HG03558 (cell line): ENCODE measurements at regions not wholly inside any gene's neighbourhood (a gene's known extent, or its start where the extent isn't known, plus 50 kb on each side); places are given as distances from the start of the nearest gene placed in this dataset.
A peak's percentile ranks its signal among the peaks of the same experiment; 100 is the strongest.

Experiments used
- ATAC-seq: cut with Tn5 transposase; IDR thresholded peaks from one replicate; pipeline ENCODE4 v1.9.1; 2021; ENCODE audit warnings: moderate number of reproducible peaks; ENCODE audit not compliant: unreplicated experiment; ENCODE audit errors: extremely low read depth

DNA sequence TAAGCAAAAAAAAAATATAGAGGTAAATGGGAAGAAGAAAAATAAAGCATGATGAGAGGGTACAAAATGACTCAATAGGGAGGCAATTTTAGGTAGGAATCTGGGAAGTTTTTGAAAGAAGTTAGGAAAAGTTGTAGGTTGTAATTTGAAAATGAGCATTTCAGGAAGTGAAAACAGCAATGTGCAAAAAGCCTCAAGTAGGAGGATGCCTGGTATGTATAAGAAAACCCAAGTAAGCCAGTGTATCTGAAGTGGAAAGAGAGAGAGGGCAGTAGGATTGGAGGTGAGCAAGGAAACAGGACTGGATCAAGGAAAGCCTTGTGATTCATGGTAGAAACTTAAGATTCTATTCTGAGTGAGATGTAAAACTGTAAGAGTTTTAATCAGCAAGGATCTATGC is 121.6 kb upstream of the SPRY2 start:
- ATAC-seq = no peak

DNA sequence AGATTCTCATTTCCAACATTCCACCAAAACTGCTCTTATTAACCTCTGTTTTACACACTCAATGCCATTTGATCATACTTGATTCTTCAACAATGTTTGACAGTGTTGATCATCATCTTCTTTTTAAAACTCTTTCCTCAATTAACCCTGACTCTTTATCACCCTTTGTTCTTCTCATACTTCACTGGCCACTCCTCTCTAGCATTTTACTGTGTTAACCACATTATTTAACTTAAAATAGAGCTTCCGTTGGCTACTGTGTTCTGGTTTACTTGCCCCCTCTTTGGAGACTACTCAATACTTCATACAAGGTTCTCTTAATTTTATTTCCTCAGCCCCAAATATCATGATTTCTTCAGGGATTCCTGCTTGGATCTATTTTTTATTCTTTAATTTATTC is 121.1 kb upstream of the SPRY2 start:
- no peak for ATAC-seq

DNA sequence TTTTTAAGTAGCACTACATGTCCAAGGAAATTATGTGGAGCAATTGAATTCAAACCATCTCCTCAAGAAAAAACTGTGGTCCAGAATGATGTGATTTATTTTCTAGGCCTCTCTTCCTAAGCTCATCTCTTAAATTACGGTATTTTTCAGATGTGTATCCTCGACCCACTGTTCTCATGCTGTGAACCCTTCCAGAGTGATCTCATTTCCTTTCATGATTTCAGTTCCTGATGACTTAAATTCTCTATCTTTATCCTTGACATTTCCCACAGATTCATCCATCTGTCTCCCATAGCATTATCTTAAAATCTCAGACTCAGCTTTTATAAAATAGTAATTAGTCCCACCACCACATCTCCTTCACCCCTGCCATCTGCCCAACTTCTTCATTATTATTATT is 117.6 kb upstream of the SPRY2 start:
- ATAC-seq = no peak

DNA sequence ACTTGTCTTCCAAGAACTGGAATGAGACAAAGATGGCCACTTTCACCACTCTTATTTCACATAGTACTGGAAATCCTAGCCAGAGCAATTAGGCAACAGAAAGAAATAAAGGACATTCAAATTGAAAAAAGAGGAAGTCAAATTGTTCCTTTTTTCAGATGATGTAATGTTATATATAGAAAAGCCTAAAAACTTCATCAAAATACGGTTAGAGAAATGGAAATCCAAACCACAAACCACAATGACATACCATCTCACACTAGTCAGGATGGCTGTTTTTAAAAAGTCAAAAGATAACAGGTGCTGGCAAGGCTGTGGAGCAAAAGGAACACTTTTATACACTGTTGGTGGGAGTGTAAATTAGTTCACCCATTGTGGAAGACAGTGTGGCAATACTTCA is 113.3 kb upstream of the SPRY2 start:
- peak; percentile 85 for ATAC-seq

DNA sequence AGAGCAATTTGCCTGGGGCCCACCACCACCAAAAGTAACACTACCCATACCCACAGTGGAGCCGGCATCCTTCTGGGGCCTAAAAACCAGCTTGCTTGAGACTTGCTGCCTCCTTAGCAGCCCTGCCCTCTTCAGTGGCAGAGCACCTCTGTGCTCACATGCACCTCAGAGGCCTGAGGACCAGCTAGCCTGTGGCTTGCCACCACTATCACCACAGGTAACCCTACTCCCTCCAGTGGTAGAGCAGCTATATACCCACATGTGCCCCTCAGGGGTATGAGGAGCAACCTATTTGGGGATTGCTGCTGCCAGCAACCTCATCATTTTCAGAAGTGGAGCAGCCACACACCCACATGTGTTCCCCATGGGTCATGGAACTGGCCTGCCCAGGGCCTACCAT is 111.4 kb upstream of the SPRY2 start:
- ATAC-seq = no peak

DNA sequence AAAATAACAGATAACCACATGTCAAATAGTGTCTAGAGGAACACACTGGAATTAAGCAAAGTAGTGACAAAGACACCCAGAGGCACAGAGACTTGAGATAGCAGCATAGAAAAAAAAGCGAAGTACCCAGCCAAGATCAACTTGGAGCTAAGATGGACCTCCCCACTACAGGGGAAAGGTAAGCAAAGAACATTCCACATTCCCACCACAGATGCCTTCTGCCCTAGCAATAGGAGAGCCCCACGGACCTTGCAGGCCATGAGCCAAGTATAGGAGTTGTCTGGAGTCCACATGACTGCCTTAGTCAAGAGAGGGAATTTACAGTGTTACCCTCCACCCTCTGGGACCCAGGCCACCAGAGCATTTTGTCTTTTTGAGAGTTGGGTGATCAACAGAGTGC is 110.7 kb upstream of the SPRY2 start:
- ATAC-seq = no peak

DNA sequence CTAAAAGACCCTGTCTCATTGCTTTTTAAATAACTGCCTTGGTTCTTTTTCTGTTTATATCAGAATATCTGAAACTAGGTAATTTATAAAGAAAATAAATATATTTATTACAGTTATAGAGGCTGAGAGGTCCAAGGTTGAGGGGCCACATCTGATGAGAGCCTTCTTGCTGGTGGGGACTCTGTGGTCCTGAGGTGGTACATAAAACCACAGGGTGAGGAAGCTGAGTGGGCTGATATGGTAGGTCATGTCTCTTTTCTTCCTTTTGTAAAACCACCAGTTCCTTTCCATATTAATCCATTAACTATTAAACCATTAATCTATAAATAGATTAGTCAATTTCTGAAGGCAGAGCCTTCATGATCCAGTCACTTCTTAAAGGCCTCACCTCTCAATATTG is 109.5 kb upstream of the SPRY2 start:
- ATAC-seq = no peak

DNA sequence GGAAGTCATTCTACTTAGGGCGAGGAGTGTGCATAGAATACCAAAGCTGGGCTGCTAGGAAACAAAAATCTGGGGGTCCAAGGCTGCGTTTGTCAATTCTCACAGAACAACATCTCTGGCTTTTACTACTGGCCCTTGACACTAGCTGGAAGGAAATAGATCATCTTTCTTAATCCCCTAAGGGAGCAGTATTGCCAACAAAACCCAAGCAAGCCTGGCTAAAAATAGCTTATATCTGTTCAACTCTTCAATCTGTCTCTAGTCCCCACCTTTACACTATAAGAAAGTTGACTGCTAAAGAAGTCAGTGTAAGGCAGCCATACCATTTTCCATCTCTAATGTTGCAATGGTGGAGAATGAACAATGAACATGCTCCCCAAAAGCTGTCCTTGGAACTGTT is 107.8 kb upstream of the SPRY2 start:
- no peak for ATAC-seq

DNA sequence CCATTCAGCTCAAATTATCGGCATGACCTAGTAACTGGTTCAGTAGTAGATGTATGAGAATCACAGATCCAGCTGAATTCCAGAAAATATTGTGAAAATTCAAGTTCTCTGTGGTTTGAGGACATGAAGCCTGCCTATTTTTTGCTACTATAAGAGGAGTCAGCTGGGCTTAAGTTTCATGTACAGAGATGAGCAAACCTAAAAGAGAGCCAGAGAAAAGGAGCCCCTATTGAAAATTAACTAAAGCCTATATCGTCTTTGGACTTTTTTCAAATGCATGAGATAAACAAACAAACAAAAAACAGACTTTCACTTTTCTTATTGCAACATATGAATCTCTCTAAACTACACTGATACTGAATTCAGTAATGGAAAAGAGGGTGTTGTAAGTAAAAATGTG is 106.8 kb upstream of the SPRY2 start:
- no peak for ATAC-seq

DNA sequence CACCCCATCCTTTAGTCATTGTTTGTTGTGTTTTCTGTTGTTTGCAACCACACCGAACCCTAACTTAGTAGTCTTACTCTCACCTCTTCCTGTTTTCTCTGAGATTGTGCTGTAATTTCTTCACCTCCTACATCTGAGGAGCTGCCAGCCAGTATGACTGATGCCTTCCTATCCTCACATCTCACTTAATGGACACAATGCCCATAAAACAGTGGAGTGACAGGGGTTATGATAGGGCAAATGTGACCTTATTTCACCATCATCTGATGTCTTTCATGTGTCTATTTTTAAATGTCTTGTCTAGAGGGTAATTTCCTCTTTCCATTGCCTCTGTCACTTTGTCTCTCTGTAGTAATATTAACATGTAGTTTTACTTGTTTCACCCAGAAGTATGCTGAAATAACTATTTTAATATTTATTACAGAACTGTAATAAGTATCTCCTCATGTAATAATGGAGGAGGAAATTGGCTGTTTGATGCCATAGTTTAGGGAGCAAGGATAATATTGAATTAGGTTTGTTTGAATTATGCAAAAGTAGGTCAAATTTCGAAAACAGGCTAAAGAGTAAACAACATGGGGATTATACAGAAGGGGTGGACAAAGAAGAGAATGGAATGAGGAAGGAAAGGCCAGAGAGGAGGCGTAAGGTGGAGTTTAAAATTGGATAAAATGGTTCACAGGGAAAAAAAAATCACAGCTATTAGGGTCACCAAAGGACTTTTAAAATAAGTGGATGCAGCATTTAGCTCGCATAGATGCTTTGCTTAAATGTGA is 103.5 kb upstream of the SPRY2 start:
- ATAC-seq = no peak

DNA sequence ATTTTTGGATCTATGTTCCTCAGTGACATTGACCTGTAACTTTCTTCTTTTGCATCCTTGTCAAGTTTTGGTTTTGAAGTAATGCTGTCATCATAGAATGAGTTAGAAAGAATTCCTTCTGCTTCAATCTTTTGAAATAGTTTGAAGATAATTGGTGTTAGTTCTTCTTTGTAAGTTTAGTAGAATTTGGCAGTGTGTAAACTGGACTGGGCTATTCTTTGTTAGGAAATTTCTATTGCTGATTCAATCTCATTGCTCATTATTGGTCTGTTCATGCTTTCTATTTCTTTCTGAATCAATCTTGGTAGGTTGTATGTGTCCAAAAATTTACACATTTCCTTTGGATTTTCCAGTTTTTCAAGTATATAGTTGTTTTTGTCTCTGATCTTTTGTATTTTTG is 101.7 kb upstream of the SPRY2 start:
- ATAC-seq = no peak

DNA sequence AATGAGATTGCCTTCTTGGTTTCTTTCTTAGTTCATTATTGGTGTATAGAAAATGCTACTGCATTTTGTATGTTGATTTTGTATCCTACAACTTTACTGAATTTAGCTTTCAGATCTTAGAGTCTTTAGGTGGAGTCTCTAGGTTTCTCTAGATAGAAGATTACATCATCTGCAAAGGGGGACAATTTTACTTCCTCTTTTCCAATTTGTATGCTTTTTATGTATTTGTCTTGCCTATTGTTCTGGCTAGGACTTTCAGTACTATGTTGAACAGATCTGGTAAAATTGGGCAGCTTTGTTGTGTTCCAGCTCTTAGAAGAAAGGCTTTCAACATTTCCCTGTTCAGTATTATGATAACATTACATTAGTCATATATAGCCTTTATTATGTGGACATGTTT is 101.0 kb upstream of the SPRY2 start:
- peak; percentile 74 for ATAC-seq

DNA sequence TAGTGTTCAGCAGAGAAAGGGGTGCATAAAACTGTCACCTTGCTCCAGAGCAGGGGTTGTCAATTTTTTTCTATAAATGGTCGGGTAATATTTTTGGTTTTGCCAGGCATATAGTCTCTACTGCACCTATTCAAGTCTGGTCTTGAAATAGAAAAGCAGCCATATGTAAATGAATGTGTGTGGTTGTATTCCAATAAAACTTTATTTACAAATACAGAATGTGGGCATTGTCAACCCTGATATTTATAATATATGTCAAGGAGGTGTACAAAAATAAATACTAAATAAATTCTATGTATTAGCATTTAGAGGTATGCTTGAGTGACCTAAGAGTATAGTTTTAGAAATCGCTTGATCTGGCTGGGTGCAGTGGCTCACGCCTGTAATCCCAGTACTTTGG is 97.6 kb upstream of the SPRY2 start:
- ATAC-seq = no peak

DNA sequence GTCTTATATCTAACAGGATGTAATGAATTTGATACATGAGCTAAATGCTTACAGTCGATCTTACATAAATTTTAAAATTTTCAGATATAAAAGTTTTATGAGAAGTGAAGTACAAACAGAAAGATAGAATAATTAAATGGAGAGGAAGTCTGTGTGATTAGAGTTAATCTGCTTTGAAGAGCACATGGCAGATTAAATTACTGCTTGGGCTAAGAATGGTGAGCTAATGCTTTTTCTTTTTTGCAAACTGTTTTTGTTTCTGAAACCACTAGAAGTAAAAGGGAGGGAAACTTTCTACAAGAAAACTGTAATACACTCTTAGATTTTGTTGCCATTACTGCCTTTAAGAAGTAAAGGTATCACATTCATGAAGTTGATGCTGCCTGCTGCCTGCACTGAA is 96.3 kb upstream of the SPRY2 start:
- ATAC-seq = no peak

DNA sequence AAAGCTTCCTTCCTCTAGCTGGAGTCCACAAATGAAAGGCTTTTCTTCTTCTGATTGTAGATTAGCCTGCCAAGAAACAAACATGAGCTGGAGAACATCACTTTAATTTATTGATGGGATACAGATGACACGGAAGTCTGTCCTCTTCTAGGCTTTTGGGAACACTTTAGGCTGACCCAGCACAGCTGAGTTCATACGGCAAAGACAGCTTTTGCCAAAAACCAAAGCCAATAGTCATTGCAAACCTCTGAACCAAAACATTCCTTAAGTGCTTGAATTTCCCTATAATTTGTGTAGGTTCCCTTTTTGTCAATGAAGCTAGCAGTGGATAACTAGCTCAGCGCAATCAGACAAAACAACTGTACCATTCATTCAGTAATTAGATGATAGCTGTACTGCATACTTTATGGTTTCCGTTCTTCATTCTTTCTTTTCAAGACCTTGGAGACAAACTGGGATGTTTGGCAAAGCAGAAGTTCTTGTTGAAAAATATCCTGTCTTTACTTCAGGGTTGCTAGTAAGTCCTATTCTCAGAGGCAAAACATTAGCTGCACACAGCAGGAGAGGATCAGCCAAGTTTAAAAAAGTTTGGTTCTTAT is 95.7 kb upstream of the SPRY2 start:
- no peak for ATAC-seq

DNA sequence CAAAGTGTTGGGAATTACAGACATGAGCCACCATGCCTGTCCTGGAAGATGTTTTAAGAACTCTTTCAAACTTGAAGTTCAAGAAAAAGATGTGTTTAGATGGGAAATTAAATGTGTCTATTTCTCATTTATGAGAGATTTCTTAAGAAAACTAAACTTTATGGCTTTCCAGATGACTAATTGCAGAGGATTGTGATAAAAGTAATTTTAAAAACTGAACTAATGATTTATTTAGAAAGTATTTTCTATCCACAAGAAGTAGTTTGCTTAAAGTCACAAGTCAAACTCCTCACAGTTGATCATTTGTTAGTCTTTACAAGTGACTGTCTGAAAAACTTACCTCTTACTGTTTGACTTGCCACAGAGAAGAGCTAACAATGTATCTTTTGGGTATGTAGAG is 89.6 kb upstream of the SPRY2 start:
- no peak for ATAC-seq

DNA sequence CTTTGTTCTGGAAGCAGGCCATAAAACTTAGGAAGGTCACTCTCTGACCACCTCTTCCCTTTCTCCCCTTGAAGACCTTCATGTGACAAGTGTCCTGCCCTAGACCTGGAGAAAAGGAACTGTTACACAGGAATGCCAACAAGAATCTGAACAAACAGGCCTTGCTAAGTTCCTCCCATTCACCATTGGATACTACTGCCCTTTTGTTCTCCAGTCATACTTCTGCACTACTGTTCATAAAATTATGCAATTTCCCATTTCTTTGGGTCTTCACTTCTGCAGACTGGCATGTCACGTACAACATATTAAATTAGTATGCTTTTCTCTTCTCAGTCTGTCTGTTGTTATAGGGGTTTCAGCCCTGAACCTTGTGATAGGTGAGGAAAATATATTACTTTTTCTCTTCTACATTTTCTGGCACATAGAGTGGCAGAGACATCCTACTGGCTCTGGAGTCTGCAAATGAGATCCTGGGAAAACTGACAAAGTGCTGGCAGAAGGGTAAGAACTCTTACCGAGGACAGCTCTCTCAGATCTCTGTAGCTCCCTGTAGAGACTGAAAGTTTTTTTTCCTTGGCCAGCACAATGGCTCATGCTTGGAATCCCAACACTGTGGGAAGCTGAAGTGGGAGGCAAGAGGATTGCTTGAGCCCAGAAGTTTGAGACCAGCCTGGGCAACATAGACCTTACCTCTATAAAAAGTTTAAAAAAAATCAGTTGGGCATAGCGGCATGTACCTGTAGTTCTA is 87.6 kb upstream of the SPRY2 start:
- ATAC-seq = no peak

DNA sequence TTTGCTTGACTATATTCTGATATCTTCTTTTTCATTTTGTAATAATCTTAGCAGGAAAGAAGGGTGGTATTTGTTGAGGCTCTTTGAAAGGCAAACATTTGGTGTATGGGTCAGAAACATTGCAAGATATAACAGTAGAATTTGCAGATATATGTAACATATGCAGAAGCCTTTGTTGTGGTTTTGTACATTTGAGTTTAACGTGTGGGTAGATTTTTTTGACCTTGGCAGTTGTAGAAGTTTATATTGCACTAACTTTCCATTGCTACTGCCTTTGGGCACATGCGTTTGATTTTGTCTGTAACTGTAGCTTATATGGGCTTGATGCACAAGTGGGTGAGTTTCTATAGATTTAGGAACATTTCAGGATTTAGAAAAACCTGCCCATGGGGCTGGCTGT is 78.5 kb upstream of the SPRY2 start:
- ATAC-seq = no peak

DNA sequence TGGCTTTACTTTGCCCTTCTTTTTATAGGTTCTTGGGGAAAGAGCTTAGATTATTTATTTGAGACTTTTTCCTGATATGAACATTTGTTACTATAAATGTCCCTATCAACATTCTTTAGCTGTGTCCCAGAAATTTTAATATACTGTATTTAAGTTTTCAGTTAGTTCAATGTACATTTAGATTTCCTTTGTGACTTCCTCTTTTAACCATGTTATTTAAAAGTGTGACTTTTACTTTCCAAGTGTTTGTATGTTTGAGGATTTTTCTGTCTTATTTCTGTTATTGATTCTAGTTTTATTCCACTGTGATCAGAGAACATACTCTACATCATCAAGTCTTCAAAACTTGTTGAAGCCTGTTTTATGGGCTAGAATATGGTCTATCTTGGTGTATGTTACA is 72.7 kb upstream of the SPRY2 start:
- ATAC-seq = no peak

DNA sequence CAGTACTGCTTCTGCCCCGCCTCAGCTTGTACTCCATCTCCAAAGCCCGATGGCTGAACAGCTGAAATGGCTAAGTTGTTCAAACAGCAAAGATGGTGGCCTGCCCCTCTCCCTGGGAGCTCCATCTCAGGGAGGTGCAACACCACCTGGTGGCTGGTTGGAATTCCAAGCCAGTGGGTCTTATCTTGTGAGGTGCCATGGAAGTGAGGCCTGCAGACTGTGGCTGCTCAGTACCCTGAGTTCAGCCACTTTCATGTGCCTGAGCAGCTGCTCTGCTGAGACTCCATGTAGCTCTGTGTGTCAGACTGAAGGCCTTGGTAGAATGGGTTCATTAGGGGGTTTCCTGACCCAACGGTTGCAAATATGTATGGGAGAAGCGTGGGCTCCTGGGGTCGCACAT is 67.3 kb upstream of the SPRY2 start:
- no peak for ATAC-seq

DNA sequence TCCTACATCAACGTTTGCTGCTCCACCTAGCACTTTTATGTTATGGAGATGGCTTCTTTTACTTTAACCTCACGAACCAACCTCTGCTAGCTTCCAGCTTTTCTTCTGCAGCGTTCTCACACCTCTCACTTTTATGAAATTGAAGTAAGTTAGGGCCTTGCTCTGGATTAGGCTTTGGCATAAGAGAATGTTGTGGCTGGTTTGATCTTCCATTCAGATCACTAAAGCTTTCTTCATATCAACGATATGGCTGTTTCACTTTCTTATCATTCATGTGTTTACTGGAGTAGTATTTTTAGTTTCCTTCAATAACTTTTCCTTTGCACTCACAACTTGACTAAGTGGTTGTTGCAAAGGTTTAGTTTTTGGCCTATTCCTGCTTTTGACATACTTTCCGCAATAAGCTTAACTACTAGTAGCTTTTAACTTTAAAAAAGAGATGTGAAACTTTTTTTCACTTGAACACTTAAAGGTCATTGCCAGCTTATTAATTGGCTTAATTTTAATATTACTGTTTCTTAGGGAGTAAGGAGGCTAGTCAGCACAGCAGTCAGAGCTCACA is 60.0 kb upstream of the SPRY2 start:
- no peak for ATAC-seq
